NT2/D1 (cell line): ENCODE measurements at regions not wholly inside any gene's neighbourhood (a gene's known extent, or its start where the extent isn't known, plus 50 kb on each side); places are given as distances from the start of the nearest gene placed in this dataset.
"Not testable (repeated sequence)": the region's sequence is repeated elsewhere in the genome, so short reads cannot be mapped to it uniquely, and the experiment has no call there.

Experiments
- DNase-seq: peaks from one replicate; pipeline ENCODE4 v3.0.0-alpha.2; 2011; ENCODE audit warnings: low read depth, low spot score
- H3K27me3 ChIP-seq: 2 replicates; pipeline ENCODE4 v1.6.0; 2011; ENCODE audit warnings: mild to moderate bottlenecking; ENCODE audit not compliant: insufficient read length, insufficient read depth
- H3K36me3 ChIP-seq: 2 replicates; pipeline ENCODE4 v1.6.1; 2011; ENCODE audit warnings: mild to moderate bottlenecking, low read length, mixed read lengths; ENCODE audit not compliant: insufficient read depth, insufficient read length
- H3K4me1 ChIP-seq: 2 replicates; pipeline ENCODE4 v1.5.1; 2011; ENCODE audit not compliant: insufficient read depth, insufficient read length
- H3K4me3 ChIP-seq: 2 replicates; pipeline ENCODE4 v1.5.1; 2011; ENCODE audit warnings: low read depth; ENCODE audit not compliant: insufficient read length
- H3K9ac ChIP-seq: 2 replicates; pipeline ENCODE4 v1.6.0; 2011; ENCODE audit warnings: low read depth; ENCODE audit not compliant: insufficient read length
- H3K9me3 ChIP-seq: 2 replicates; pipeline ENCODE4 v1.5.1; 2011; ENCODE audit warnings: mild to moderate bottlenecking, low read length; ENCODE audit not compliant: insufficient read depth
- SUZ12 ChIP-seq: IDR thresholded peaks from 2 replicates; pipeline ENCODE4 v1.6.1; 2011; ENCODE audit not compliant: insufficient read length, insufficient read depth; ENCODE audit errors: extremely low read depth
- YY1 ChIP-seq: IDR thresholded peaks from 2 replicates; pipeline ENCODE4 v1.6.1; 2011; ENCODE audit not compliant: insufficient read length, insufficient read depth
- ZNF274 ChIP-seq: IDR thresholded peaks from 2 replicates; pipeline ENCODE4 v1.6.1; 2011; ENCODE audit warnings: mild to moderate bottlenecking, low read depth, low read length

DNA sequence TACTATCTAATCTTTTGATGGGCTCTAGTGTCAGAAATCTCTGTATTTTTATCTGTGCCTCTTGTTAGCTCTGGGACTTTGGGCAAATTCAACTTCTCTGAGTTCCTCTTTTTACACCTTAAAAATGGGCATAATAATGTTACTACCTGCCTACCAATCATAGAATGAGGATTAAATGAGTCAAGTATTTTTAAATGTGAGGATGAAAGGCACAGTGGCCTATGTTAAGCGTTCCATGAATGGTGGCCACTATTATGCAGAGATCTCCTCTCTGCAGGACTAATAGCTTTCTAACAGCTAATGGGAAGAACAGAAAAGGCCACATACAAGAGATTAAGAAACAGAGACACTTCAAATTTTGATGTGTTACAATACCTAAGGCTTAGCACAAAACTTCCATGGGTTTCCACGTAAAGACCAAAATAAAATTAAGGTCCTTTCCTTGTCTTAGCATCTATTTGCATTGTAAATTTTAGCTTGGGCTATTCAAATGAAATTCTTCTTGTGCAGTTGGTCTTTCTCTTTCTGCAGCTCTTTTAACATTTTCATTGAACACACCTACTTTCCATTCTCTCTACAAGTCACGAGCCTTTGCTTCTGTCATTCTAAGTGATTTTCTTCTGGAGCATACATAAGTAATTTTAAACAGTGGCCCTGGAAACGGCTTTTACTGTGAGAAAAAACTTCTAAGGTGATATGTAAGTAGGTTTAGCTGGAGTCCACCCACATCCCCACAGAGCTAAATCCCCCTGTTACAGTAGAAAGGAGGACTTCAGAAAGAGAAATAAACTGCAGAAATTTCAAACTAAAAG is 117.9 kb upstream of the MED14 start:
- peak overlapping the region; percentile 68 for H3K9ac ChIP-seq
- no peak for TF ChIP-seq ZNF274
- H3K36me3 ChIP-seq: no peaks in the 10 kb centered on the region
- no peak overlapping the region for H3K4me3 ChIP-seq
- DNase-seq: peak; percentile 71
- H3K27me3 ChIP-seq: no peaks in the 10 kb centered on the region
- H3K9me3 ChIP-seq: peaks cover 21% of the 10 kb centered on the region; the same call in 1 of the 2 replicates
- H3K4me1 ChIP-seq: peaks cover 5% of the 10 kb centered on the region

DNA sequence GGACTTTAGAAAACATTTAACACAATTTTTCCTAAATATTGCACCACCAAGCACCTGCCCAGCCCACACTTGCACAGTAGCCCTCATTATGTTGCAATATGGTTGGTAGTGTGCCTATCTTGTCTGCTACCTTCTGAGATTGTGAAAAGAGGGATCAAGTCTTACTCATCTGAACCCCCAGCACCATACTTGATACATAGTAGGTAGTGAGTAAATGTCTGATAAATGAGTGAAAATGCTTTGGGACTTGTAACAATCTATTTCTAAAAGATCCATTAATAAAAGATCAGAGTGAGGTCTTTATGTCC is 118.4 kb upstream of the MED14 start:
- H3K27me3 ChIP-seq: no peaks in the 10 kb centered on the region
- H3K36me3 ChIP-seq: no peaks in the 10 kb centered on the region
- peaks cover 21% of the 10 kb centered on the region; the same call in 1 of the 2 replicates for H3K9me3 ChIP-seq
- peaks cover 5% of the 10 kb centered on the region for H3K4me1 ChIP-seq
- no peak for TF ChIP-seq SUZ12
- TF ChIP-seq YY1: no peak
- peak overlapping the region; percentile 68 for H3K9ac ChIP-seq
- no peak for DNase-seq
- H3K4me3 ChIP-seq: no peak overlapping the region

DNA sequence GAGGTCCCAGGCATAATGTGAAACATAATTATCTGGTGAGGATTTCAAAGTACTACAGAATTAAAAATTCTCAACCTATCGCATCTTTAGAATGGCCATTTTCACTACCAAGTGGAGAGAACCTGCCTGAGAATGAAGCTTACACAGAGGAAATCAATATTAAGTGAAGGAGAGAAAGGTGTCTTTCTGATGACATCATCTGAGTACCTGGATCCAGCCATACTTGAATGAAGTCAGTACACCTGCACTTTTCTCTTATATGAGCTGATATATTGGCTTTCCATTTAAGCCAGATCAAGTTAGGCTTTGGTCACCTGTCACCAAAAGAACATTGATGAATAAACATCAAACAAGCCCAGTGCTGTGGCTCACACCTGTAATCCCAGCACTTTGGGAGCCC is 118.9 kb upstream of the MED14 start:
- Histone ChIP-seq H3K36me3 (no peaks in the 10 kb centered on the region), H3K9me3 (peaks cover 22% of the 10 kb centered on the region; the same call in 1 of the 2 replicates), H3K27me3 (no peaks in the 10 kb centered on the region), H3K9ac (peak overlapping the region; percentile 68), H3K4me1 (peaks cover 5% of the 10 kb centered on the region), H3K4me3 (no peak overlapping the region)
- no peak for TF ChIP-seq ZNF274
- no peak for TF ChIP-seq SUZ12
- no peak for TF ChIP-seq YY1
- DNase-seq: no peak

DNA sequence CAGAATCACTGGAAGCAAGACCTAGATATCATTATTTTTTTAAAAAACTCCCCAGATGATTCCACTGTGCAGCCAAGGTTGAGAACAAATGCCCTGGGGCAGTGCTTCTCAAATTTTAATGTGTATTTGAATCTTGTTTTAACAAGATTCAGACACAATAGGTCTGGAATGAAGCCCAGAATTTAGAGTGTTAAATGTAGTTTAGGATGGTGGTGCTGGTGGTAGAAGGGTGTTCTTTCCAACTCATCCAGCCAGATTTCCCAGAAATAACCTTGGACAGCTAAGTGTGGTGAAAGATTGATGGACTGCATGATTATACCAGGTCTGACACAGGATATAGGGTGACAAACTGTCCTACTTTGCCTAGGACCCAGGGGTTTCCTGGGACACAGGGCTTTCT is 120.1 kb upstream of the MED14 start:
- Histone ChIP-seq H3K9ac (no peak overlapping the region), H3K4me1 (peaks cover 5% of the 10 kb centered on the region), H3K36me3 (no peaks in the 10 kb centered on the region), H3K4me3 (no peak overlapping the region), H3K9me3 (peaks cover 28% of the 10 kb centered on the region; the same call in 1 of the 2 replicates), H3K27me3 (no peaks in the 10 kb centered on the region)
- no peak for TF ChIP-seq SUZ12
- TF ChIP-seq ZNF274: no peak
- no peak for DNase-seq

DNA sequence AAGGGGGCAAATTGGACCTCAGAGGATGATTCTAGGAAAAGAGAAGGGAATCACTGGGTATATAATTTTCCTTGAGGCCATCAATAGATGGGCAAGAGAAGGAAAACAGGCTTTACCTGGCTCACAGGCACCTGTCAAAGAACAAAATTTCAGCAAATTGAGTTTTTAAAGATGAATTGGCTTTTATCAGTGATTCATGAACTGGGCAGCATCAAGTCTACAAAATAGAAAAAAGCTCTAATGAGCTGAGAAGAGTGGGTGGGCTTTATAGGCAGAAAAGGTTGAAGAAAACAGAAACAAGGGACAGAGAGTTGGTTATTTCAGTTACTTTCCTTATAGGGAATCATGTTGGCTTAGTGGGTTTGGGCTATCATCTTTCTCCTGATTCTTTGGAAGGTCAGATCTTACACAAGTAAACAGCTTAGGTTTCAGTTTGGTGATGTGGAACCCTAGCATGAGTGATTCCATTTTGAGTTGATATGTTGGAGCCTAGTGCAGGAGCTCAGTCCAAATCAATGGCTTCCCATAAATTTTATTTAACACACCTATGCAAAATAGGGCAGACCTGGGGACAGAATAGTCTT is 120.7 kb upstream of the MED14 start:
- Histone ChIP-seq H3K36me3 (no peaks in the 10 kb centered on the region), H3K9me3 (peaks cover 31% of the 10 kb centered on the region), H3K27me3 (no peaks in the 10 kb centered on the region), H3K9ac (no peak overlapping the region), H3K4me1 (peaks cover 5% of the 10 kb centered on the region), H3K4me3 (no peak overlapping the region)
- no peak for DNase-seq
- TF ChIP-seq YY1 (no peak), ZNF274 (no peak), SUZ12 (no peak)

DNA sequence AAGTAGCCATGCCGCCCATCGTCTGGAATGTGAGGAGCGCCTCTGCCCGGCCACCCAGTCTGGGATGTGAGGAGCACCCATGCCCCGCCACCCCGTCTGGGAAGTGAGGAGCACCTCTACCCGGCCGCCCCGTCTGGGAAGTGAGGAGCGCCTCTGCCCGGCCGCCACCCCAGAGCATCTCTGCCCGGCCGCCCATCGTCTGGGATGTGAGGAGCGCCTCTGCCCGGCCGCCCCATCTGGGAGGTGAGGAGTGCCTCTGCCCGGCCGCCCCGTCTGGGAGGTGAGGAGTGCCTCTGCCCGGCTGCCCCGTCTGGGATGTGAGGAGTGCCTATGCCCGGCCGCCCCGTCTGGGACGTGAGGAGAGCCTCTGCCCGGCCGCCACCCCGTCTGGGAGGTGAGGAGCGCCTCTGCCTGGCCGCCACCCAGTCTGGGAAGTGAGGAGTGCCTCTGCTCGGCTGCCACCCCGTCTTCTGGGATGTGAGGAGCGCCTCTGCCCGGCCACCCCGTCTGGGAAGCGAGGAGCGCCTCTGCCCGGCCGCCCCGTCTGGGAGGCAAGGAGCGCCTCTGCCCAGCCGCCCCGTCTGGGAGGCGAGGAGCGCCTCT is 126.7 kb upstream of the MED14 start:
- H3K9me3 ChIP-seq: peaks cover 66% of the 10 kb centered on the region
- H3K4me3 ChIP-seq, H3K4me1 ChIP-seq, H3K27me3 ChIP-seq, H3K9ac ChIP-seq, DNase-seq, H3K36me3 ChIP-seq: not testable (repeated sequence)

DNA sequence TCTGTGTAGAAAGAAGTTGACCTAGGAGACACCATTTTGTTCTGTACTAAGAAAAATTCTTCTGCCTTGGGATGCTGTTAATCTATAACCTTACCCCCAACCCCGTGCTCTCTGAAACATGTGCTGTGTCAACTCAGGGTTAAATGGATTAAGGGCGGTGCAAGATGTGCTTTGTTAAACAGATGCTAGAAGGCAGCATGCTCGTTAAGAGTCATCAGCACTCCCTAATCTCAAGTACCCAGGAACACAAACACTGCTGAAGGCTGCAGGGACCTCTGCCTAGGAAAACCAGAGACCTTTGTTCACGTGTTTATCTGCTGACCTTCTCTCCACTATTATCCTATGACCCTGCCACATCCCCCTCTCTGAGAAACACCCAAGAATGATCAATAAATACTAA is 127.9 kb upstream of the MED14 start:
- peaks cover 66% of the 10 kb centered on the region for H3K9me3 ChIP-seq
- not testable (repeated sequence) for DNase-seq, H3K4me3 ChIP-seq, H3K9ac ChIP-seq, H3K4me1 ChIP-seq, H3K36me3 ChIP-seq, H3K27me3 ChIP-seq

DNA sequence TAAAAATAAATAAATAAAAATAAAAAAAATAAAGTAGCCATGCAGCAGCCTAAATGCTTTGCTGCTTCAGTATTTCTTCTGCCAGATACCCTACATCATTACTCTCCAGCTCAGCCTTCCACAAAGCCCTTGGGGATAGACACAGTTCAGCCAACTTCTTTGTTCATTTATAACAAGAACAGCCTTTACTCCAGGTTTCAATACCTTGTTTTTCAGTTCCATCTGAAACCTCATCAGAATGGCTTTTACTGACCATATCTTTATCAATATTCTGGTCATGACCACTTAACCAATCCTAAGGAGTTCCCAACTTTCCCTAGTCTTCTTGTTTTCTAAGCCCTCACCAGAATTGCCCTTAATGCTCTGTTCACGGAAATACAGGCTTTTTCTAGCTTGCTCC is 128.3 kb upstream of the MED14 start:
- TF ChIP-seq SUZ12 (no peak), YY1 (no peak), ZNF274 (no peak)
- Histone ChIP-seq H3K9ac (no peak overlapping the region), H3K9me3 (peaks cover 66% of the 10 kb centered on the region), H3K36me3 (no peaks in the 10 kb centered on the region), H3K4me1 (no peaks in the 10 kb centered on the region), H3K27me3 (no peaks in the 10 kb centered on the region), H3K4me3 (no peak overlapping the region)
- DNase-seq: no peak
